OCI-LY7 (cell line): ENCODE measurements at regions not wholly inside any gene's neighbourhood (a gene's known extent, or its start where the extent isn't known, plus 50 kb on each side); places are given as distances from the start of the nearest gene placed in this dataset.

ENCODE experiments used
- CTCF ChIP-seq: fragments of 200-600 bp; sonication (generic); conservative IDR thresholded peaks from 2 replicates; pipeline ENCODE4 v1.5.1; 2014; ENCODE audit warnings: mild to moderate bottlenecking, antibody characterized with exemption, low read length, moderate library complexity, mixed read lengths
- EZH2phosphoT487 ChIP-seq: fragments of 200-600 bp; sonication (generic); IDR thresholded peaks from 2 replicates; pipeline ENCODE4 v1.6.1; 2018; ENCODE audit warnings: low read depth, borderline replicate concordance, mild to moderate bottlenecking, mixed run types, antibody characterized with exemption, low read length, moderate library complexity, mixed read lengths

GRCh38 chr3:127078626-127079025, 95.7 kb downstream of the PLXNA1 start:
- TF ChIP-seq CTCF (no peak), EZH2phosphoT487 (no peak)
